Liver (tissue), 8 donors: ENCODE measurements at regions not wholly inside any gene's neighbourhood (a gene's known extent, or its start where the extent isn't known, plus 50 kb on each side); places are given as distances from the start of the nearest gene placed in this dataset.
"Not testable (repeated sequence)": the region's sequence is repeated elsewhere in the genome, so short reads cannot be mapped to it uniquely, and the experiment has no call there.

Source experiments
- DNase-seq: peaks from one replicate; pipeline ENCODE4 v3.0.0-alpha.2; 2017; ENCODE audit warnings: low spot score
- H3K27ac ChIP-seq, 2 donors: one replicate each; pipeline ENCODE4 v1.7.0; 2013; ENCODE audit warnings: inconsistent platforms in 2 of 2, low read length in 2 of 2, control low read depth in 1 of 2, low read depth in 1 of 2, mild to moderate bottlenecking in 1 of 2
- H3K27me3 ChIP-seq, 4 donors: one replicate each; pipeline versions ENCODE4 v1.6.1 to v1.7.0; 2013; ENCODE audit warnings: low read length in 3 of 4, inconsistent platforms in 1 of 4, mild to moderate bottlenecking in 1 of 4, moderate library complexity in 1 of 4; ENCODE audit not compliant: control insufficient read depth in 4 of 4, insufficient read depth in 4 of 4
- H3K36me3 ChIP-seq, 4 donors: one replicate each; pipeline versions ENCODE4 v1.6.1 to v1.7.0; 2013; ENCODE audit warnings: low read length in 3 of 4, mild to moderate bottlenecking in 3 of 4, low read depth in 1 of 4, moderate library complexity in 1 of 4; ENCODE audit not compliant: control insufficient read depth in 4 of 4, insufficient read depth in 3 of 4
- H3K4me1 ChIP-seq, 4 donors: one replicate each; pipeline versions ENCODE4 v1.6.1 to v1.7.0; 2013; ENCODE audit warnings: low read length in 3 of 4, mild to moderate bottlenecking in 3 of 4, moderate library complexity in 1 of 4; ENCODE audit not compliant: control insufficient read depth in 4 of 4, insufficient read depth in 4 of 4
- H3K4me3 ChIP-seq, 3 donors: one replicate each; pipeline versions ENCODE4 v1.6.1 to v1.7.0; 2013; ENCODE audit warnings: low read length in 3 of 3, control low read depth in 1 of 3, low read depth in 1 of 3, mild to moderate bottlenecking in 1 of 3
- H3K9ac ChIP-seq, 2 donors: one replicate each; pipeline ENCODE4 v1.7.0; 2013; ENCODE audit warnings: low read length in 2 of 2, mild to moderate bottlenecking in 2 of 2, moderate library complexity in 2 of 2, control low read depth in 1 of 2, low read depth in 1 of 2
- H3K9me3 ChIP-seq, 4 donors: one replicate each; pipeline versions ENCODE4 v1.6.1 to v1.7.0; 2013; ENCODE audit warnings: low read length in 3 of 4; ENCODE audit not compliant: control insufficient read depth in 4 of 4
- ATF3 ChIP-seq: IDR thresholded peaks from 2 replicates; pipeline ENCODE4 v1.6.1; 2016; ENCODE audit warnings: antibody characterized with exemption
- EGR1 ChIP-seq, 2 donors: IDR thresholded peaks; 2 replicates each; pipeline ENCODE4 v1.6.1; 2016 to 2018; ENCODE audit warnings: antibody characterized with exemption in 2 of 2, low read depth in 2 of 2
- FOXA1 ChIP-seq: IDR thresholded peaks from 2 replicates; pipeline ENCODE4 v1.6.1; 2016; ENCODE audit warnings: antibody characterized with exemption
- FOXA2 ChIP-seq: IDR thresholded peaks from 2 replicates; pipeline ENCODE4 v1.6.1; 2016; ENCODE audit warnings: antibody characterized with exemption
- HNF4G ChIP-seq: IDR thresholded peaks from 2 replicates; pipeline ENCODE4 v1.6.1; 2016; ENCODE audit warnings: antibody characterized with exemption
- JUND ChIP-seq, 2 donors: IDR thresholded peaks; 2 replicates each; pipeline ENCODE4 v1.6.1; 2016; ENCODE audit warnings: antibody characterized with exemption in 2 of 2
- NR2F2 ChIP-seq: IDR thresholded peaks from 2 replicates; pipeline ENCODE4 v1.6.1; 2016; ENCODE audit warnings: antibody characterized with exemption
- RAD21 ChIP-seq, 2 donors: IDR thresholded peaks; 2 replicates each; pipeline ENCODE4 v1.6.1; 2016; ENCODE audit warnings: antibody characterized with exemption in 2 of 2, mild to moderate bottlenecking in 2 of 2
- RXRA ChIP-seq, 2 donors: IDR thresholded peaks; 2 replicates each; pipeline ENCODE4 v1.6.1; 2017 to 2018; ENCODE audit warnings: antibody characterized with exemption in 2 of 2, mild to moderate bottlenecking in 1 of 2
- SP1 ChIP-seq: IDR thresholded peaks from 2 replicates; pipeline ENCODE4 v1.6.1; 2018; ENCODE audit warnings: antibody characterized with exemption, mild to moderate bottlenecking
- TAF1 ChIP-seq: conservative IDR thresholded peaks from 2 replicates; pipeline ENCODE4 v1.6.1; 2016; ENCODE audit warnings: antibody characterized with exemption, mild to moderate bottlenecking
- WGBS: extraction: QIAGEN DNeasy Blood & Tissue Kit; methylation state at CpG from one replicate; pipeline ENCODE4 v1.1.7; 2013; 5-methylcytosine and 5-hydroxymethylcytosine counted together
- TF ChIP-seq, protein P1 (sequence below): fragments of 150-350 bp; IDR thresholded peaks from 2 replicates; pipeline ENCODE4 v1.5.1; 2017; ENCODE audit warnings: improper control_type of control experiment, low read depth, low read length; ENCODE audit not compliant: missing input control
- TF ChIP-seq, protein P2 (sequence below): IDR thresholded peaks from 2 replicates; pipeline ENCODE4 v1.6.1; 2016; ENCODE audit warnings: antibody characterized with exemption
- TF ChIP-seq, protein P3 (sequence below): IDR thresholded peaks from 2 replicates; pipeline ENCODE4 v1.6.1; 2016; ENCODE audit warnings: antibody characterized with exemption
- TF ChIP-seq, protein P4 (sequence below): IDR thresholded peaks from 2 replicates; pipeline ENCODE4 v1.6.1; 2016; ENCODE audit warnings: antibody characterized with exemption, mild to moderate bottlenecking
- donor health status: healthy.
- donor health status: healthy.
- donor health status: healthy.
- donor health status: healthy.
- donor health status: healthy.

DNA sequence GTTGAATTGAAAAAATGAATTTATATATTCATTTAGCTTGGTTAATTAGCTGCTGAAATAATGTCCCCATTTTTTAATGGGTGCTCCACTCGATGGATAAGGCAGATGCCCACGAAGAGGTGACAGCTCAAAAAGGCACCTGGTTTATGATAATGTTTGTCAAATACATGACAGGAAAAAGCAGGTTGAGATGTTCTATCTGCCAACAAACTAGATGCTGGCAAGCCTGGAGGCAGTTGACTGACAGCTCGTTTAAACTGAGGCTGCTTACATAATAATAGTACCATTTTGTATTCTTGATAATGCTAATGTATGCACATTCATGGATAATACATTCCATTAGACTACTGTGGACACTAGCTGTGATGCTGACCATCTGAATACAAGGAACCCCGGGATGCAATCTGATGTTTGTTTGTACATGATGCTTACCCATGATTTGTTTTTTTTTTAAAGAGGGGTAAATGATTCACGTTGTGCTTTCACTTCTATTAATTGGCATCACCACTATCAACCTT, 69.0 kb upstream of the GPR158 start:
- Histone ChIP-seq H3K27me3 (no peaks in the 10 kb centered on the region), H3K4me3 (no peak overlapping the region), H3K36me3 (no peaks in the 10 kb centered on the region), H3K4me1 (no peaks in the 10 kb centered on the region), H3K9me3 (no peaks in the 10 kb centered on the region), H3K9ac (no peak overlapping the region), H3K27ac (no peak overlapping the region)
- WGBS = 34% methylated on average over 5 of the region's 5 CpGs
- no peak for DNase-seq
- no peak for TF ChIP-seq JUND (IDR thresholded peaks at IDR 0.05)
- TF ChIP-seq, protein P1, sequence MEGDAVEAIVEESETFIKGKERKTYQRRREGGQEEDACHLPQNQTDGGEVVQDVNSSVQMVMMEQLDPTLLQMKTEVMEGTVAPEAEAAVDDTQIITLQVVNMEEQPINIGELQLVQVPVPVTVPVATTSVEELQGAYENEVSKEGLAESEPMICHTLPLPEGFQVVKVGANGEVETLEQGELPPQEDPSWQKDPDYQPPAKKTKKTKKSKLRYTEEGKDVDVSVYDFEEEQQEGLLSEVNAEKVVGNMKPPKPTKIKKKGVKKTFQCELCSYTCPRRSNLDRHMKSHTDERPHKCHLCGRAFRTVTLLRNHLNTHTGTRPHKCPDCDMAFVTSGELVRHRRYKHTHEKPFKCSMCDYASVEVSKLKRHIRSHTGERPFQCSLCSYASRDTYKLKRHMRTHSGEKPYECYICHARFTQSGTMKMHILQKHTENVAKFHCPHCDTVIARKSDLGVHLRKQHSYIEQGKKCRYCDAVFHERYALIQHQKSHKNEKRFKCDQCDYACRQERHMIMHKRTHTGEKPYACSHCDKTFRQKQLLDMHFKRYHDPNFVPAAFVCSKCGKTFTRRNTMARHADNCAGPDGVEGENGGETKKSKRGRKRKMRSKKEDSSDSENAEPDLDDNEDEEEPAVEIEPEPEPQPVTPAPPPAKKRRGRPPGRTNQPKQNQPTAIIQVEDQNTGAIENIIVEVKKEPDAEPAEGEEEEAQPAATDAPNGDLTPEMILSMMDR = no peak

- H3K9ac ChIP-seq = no peak overlapping the region
- 86% methylated on average over 2 of the region's 2 CpGs for WGBS
- H3K27ac ChIP-seq = no peak overlapping the region
- no peak for DNase-seq
- H3K27me3 ChIP-seq = no peaks in the 10 kb centered on the region
- no peaks in the 10 kb centered on the region for H3K4me1 ChIP-seq
- TF ChIP-seq, protein P2, sequence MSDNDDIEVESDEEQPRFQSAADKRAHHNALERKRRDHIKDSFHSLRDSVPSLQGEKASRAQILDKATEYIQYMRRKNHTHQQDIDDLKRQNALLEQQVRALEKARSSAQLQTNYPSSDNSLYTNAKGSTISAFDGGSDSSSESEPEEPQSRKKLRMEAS = no peak
- TF ChIP-seq FOXA1 (no peak), FOXA2 (no peak), HNF4G (no peak), ATF3 (no peak), TAF1 (no peak), JUND (IDR thresholded peaks at IDR 0.05) (no peak), EGR1 (IDR thresholded peaks at IDR 0.05; ENCODE audit: low read depth in 2 of 2) (no peak), RXRA (IDR thresholded peaks at IDR 0.05) (no peak), RAD21 (IDR thresholded peaks at IDR 0.05) (no peak), NR2F2 (no peak), SP1 (no peak)
- TF ChIP-seq, protein P3, sequence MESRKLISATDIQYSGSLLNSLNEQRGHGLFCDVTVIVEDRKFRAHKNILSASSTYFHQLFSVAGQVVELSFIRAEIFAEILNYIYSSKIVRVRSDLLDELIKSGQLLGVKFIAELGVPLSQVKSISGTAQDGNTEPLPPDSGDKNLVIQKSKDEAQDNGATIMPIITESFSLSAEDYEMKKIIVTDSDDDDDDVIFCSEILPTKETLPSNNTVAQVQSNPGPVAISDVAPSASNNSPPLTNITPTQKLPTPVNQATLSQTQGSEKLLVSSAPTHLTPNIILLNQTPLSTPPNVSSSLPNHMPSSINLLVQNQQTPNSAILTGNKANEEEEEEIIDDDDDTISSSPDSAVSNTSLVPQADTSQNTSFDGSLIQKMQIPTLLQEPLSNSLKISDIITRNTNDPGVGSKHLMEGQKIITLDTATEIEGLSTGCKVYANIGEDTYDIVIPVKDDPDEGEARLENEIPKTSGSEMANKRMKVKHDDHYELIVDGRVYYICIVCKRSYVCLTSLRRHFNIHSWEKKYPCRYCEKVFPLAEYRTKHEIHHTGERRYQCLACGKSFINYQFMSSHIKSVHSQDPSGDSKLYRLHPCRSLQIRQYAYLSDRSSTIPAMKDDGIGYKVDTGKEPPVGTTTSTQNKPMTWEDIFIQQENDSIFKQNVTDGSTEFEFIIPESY = no peak
- TF ChIP-seq, protein P4, sequence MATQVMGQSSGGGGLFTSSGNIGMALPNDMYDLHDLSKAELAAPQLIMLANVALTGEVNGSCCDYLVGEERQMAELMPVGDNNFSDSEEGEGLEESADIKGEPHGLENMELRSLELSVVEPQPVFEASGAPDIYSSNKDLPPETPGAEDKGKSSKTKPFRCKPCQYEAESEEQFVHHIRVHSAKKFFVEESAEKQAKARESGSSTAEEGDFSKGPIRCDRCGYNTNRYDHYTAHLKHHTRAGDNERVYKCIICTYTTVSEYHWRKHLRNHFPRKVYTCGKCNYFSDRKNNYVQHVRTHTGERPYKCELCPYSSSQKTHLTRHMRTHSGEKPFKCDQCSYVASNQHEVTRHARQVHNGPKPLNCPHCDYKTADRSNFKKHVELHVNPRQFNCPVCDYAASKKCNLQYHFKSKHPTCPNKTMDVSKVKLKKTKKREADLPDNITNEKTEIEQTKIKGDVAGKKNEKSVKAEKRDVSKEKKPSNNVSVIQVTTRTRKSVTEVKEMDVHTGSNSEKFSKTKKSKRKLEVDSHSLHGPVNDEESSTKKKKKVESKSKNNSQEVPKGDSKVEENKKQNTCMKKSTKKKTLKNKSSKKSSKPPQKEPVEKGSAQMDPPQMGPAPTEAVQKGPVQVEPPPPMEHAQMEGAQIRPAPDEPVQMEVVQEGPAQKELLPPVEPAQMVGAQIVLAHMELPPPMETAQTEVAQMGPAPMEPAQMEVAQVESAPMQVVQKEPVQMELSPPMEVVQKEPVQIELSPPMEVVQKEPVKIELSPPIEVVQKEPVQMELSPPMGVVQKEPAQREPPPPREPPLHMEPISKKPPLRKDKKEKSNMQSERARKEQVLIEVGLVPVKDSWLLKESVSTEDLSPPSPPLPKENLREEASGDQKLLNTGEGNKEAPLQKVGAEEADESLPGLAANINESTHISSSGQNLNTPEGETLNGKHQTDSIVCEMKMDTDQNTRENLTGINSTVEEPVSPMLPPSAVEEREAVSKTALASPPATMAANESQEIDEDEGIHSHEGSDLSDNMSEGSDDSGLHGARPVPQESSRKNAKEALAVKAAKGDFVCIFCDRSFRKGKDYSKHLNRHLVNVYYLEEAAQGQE = no peak
- TF ChIP-seq, protein P1 = no peak
- no peak overlapping the region for H3K4me3 ChIP-seq
- no peaks in the 10 kb centered on the region for H3K36me3 ChIP-seq
- no peaks in the 10 kb centered on the region for H3K9me3 ChIP-seq
Measured at GRCh38 chr10:25107756-25108155, 67.0 kb upstream of the GPR158 start.

GRCh38 chr10:25109896-25110295, 64.9 kb upstream of the GPR158 start:
- not testable (repeated sequence) for H3K36me3 ChIP-seq, H3K27ac ChIP-seq, H3K9me3 ChIP-seq, H3K9ac ChIP-seq, DNase-seq, H3K4me3 ChIP-seq, H3K27me3 ChIP-seq, H3K4me1 ChIP-seq
- 81% methylated on average over 7 of the region's 7 CpGs for WGBS
